Activated naive CD8-positive, alpha-beta T cell treated with anti-CD3 and anti-CD28 coated beads, Interleukin-2, amount 50 U/mL, for 16 hours (primary cell): ENCODE measurements at regions not wholly inside any gene's neighbourhood (a gene's known extent, or its start where the extent isn't known, plus 50 kb on each side); places are given as distances from the start of the nearest gene placed in this dataset.
A peak's percentile ranks its signal among the peaks of the same experiment; 100 is the strongest.

Experiments
- DNase-seq: peaks from one replicate; pipeline ENCODE4 v3.0.0-alpha.2; 2020; ENCODE audit warnings: low read depth, low spot score

- no peak for DNase-seq
These were observed 377.1 kb downstream of the TNS1 start for GRCh38 chr2:217625557-217626169.

- no peak for DNase-seq
These were observed 379.4 kb downstream of the TNS1 start for GRCh38 chr2:217623281-217623912.

- no peak for DNase-seq
These were observed 380.4 kb downstream of the TNS1 start for GRCh38 chr2:217622205-217623060.

DNA sequence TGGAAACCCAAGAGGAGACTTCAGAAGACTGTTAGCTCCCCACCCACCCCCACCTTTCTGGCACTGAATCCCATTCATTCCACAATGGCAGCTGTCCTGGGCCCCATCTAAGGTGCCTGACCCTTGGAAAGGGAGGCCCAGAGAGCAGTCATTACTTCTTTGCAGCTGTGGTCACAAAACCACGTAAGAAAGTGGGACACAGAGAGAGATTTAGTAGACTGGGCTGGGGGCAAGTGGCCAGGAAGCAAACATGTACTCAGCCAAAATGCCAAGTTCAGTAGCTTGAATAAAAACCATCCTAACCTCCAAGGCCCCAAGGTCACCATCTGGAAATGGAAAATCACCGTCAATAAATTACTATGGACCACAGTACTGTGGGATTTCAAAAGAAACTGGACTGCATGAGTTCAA lies 381.4 kb downstream of the TNS1 start:
- no peak for DNase-seq

DNA sequence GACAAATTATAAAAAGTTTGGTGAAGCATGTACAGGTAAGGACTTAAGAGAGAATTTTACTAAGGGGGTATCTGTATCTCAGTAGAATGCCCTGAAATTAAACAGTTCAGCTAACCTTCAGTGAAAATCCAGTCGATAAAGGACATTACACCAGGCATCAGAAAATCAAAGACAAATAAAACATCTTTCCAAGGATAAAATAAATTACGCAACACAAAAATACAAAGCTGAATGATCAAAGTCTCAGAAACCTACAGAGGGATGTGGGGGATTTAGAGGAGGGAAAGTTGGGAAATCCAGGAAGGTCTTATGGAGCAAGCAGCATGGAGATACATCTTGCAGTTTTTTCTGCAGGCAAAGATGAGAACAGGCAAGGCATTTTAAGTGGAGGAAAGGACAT lies 384.1 kb downstream of the TNS1 start:
- DNase-seq, result no peak

DNA sequence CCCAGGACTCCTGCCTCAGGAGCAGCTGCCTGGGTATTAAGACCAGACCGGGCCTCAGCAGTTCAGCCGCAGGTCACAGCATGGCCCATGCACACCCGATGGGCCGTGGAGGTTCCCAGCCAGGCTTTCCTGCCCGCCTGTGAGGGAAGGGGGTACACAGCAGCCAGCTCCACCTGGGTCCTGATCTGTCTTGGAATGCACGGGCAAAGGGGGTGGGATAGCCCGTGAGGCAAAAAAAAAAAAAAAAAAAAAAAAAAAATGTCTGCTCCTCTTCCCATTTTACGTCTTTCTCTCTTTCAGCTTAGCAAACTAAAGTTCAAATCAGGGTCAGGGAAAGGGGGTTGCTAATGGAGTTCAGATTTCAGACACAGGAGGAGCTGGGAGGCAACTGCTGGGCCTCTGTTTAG lies 385.2 kb downstream of the TNS1 start:
- DNase-seq, result no peak

DNA sequence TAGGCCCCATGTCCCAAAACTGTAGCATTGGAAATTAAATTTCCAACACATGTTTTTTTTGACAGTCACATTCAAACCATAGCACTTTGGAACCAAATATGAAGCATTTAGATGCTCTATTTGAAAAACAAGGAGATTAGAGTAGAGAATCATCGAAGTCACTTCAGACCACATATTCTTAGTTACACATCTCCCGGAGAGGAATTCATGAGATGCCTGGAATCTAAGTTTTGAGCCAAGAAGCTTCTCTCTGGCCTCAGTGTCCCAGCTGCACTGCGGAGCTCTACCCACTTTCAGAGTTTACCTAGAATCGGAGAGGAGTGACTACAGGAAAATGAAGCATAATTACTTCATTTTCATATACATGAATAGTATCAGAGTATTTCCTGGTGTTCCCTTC lies 385.9 kb downstream of the TNS1 start:
- no peak for DNase-seq

DNA sequence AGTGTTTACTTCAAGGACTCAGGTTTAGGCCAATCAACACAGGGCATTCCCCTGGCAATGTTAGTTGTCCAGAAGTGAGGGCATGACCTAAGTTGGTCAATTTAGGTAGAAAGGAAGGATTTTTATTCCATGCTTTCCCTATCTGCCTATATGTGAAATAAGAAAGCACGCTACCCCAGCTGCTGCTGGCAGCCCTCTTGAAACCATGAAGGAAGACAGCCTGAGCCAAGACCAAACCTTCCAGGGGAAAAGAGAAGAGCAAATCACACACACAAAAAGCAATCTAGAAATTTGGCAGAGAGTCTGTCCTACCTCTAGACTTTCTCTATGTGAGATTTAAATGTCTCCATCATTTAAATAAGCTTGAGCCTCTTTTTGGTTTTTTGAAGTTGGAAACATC lies 387.6 kb downstream of the TNS1 start:
- DNase-seq, result no peak

GRCh38 chr2:217614498-217614897 lies 388.3 kb downstream of the TNS1 start:
- DNase-seq, result no peak

DNA sequence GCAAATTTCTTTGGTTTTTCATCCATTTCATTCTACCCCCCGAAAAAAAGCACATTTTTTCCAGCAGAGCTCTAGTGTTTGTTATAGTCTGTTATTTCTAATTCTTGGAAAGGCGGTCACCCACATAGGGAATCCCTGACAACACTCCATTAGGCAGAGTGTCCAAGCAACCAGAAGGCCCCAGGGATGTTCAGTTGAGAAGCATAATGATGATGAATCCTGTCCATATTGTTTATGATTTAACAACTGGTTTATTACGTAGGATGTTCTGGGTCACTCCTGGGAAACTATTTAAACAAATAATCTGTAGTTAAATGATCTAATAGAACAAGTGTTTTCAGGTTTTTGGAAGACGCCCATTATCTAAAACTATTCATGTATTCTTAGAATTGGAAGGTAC lies 388.7 kb downstream of the TNS1 start:
- DNase-seq, result no peak

GRCh38 chr2:217612920-217613319 lies 389.9 kb downstream of the TNS1 start:
- no peak for DNase-seq

DNA sequence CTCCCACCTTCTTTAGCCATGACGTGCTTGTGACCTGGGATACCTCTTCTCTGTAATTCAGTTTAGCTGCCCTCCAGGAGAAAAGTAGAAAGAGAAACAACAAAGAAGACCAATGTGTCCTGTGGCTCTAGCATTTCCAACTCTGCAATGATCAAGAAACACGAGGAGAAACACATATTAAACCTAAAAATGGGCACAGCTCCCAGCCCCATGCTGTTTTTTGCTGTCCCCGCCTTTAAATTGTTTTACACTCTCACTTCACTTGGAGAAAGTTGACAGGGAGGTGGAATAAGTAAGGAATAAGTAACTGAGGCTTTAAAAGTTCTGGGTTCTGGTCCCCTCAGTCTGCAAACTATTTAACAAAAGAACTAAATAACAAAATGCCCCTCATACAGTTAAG lies 390.6 kb downstream of the TNS1 start:
- no peak for DNase-seq

GRCh38 chr2:217611626-217612127 lies 391.1 kb downstream of the TNS1 start:
- no peak for DNase-seq

DNA sequence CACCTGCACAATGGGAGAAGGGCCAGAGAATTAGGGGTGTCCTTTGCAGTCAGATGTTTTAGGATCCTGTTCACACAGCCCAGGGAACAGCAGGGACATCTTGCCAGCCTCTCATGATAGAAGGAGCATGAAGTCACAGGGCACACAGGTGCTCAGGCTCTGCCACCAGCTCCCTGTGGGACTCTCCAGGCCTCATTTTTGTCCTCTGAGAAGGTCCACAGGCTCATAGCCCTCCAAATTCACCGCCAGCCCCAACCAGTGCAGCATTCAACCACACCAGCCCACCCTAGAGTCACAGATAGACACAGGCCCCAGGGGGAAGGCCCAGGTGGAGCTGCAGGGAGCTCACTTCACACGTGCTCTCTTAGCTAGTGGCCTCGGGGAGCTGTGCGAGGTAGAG lies 391.7 kb downstream of the TNS1 start:
- DNase-seq, result no peak

- peak; percentile 14 for DNase-seq
These were observed 392.4 kb downstream of the TNS1 start for GRCh38 chr2:217610401-217610814.

- DNase-seq, result no peak
These were observed 392.8 kb downstream of the TNS1 start for GRCh38 chr2:217609952-217610351.

- DNase-seq, result no peak
These were observed 396.5 kb downstream of the TNS1 start for GRCh38 chr2:217606296-217606695.

- no peak for DNase-seq
These were observed 398.1 kb downstream of the TNS1 start for GRCh38 chr2:217604527-217605194.

GRCh38 chr2:217601601-217602000 lies 401.2 kb downstream of the TNS1 start:
- no peak for DNase-seq

DNA sequence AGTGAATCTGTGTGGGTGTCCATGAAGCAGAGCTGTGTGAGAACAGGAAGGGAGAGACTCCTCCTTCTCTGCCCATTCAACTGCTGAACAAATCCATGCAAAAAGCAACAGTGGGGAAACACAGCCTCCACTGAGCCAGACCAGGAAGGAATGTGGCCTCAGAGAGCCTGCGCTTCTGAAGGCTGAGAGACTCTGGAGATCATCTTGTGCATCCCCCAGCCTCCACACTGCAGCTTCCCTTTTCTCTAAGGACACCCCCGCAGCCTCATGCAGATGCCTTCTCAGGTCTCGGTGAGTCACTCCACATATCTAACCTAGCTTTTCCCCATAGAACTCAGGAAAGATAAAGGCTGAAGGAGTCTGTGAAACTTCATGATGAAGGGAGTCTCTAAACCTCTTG lies 402.9 kb downstream of the TNS1 start:
- DNase-seq, result no peak

- DNase-seq, result no peak
These were observed 405.1 kb downstream of the TNS1 start for GRCh38 chr2:217597681-217598080.

GRCh38 chr2:217597145-217597544 lies 405.6 kb downstream of the TNS1 start:
- no peak for DNase-seq
